ENCODE measurements at regions not wholly inside any gene's neighbourhood (a gene's known extent, or its start where the extent isn't known, plus 50 kb on each side); places are given as distances from the start of the nearest gene placed in this dataset.

DNA sequence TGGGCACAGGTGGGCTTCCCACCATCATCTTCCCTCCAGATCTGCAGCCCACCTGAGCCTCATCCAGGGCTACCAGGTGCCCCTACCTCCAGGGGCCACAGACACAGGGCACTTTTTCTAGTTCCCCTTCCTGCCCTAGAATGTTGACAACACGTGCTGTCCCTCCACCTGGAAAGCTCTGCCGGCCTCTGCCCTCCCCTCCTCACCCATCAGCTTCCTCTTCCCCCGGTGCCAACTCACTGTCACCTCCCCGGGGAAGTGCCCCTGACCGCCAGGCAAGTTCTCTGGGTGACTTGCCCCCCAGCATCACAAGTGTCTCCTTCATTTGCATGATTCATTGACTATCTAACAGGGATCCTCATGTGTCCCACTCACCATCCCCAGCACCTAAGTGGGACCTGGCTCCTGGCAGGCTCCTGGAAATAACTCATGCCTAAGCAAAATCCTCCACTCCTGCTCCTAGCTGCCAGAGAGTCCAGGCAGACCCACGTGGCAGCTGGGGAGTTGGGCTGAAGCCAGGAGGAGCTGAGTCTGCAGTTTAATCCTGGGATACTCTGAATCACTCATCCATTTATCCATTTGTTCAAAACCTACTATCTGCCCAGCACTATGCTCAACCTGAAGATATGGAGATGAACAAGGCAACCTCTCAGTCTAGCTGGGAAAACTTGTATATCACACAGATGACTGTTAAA, 304.4 kb downstream of the FOXL1 start:
- TF ChIP-seq, protein P1, sequence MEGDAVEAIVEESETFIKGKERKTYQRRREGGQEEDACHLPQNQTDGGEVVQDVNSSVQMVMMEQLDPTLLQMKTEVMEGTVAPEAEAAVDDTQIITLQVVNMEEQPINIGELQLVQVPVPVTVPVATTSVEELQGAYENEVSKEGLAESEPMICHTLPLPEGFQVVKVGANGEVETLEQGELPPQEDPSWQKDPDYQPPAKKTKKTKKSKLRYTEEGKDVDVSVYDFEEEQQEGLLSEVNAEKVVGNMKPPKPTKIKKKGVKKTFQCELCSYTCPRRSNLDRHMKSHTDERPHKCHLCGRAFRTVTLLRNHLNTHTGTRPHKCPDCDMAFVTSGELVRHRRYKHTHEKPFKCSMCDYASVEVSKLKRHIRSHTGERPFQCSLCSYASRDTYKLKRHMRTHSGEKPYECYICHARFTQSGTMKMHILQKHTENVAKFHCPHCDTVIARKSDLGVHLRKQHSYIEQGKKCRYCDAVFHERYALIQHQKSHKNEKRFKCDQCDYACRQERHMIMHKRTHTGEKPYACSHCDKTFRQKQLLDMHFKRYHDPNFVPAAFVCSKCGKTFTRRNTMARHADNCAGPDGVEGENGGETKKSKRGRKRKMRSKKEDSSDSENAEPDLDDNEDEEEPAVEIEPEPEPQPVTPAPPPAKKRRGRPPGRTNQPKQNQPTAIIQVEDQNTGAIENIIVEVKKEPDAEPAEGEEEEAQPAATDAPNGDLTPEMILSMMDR (IDR thresholded peaks at IDR 0.05) = no peak
- H3K9me3 Mint-ChIP-seq = no peaks in the 10 kb centered on the region
- ATAC-seq (ENCODE audit: low read depth) (no peak), DNase-seq (no peak)
- H3K27ac Mint-ChIP-seq = no peak overlapping the region
- no peaks in the 10 kb centered on the region for H3K36me3 Mint-ChIP-seq (ENCODE audit: low read depth)
- H3K4me1 Mint-ChIP-seq = no peaks in the 10 kb centered on the region
- no peak overlapping the region for H3K4me3 Mint-ChIP-seq
- ChIA-PET CTCF (no interaction called here), POLR2A (no interaction called here)
- peaks cover 32% of the 10 kb centered on the region for H3K27me3 Mint-ChIP-seq
- intact Hi-C loops (cut with micrococcal nuclease) = no loop called here

DNA sequence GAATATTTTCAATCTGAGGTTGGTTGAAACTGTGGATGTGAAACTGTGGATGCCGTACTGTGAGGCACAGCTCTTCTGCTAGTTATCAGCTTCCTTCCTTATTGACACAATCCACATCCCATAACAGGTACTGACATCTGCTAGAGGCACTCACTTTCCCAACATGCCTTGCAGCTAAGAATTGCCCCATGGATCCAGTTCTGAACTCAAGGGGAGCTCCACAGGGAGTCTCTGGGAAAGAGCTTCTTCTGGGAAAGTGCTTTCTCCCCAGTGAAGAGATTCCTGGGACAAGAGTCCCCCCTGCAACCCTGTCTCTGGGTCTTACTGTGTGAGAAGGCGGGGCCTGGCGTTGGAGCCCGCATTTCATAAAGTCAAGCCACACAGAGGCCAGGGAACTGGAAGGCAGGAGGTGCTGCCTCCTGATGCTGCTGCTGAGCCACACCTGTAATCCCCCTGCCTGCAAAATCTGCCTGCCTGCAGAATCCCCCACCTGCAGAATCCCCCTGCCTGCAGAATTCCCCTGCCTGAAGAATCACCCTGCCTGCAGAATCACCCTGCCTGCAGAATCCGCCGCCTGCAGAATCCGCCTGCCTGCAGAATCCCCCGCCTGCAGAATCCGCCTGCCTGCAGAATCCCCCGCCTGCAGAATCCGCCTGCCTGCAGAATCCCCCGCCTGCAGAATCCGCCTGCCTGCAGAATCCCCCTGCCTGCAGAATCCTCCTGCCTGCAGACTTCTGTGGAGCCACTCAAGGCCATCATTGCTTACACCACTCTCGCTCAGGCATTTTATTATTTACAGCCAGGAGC, 305.4 kb downstream of the FOXL1 start:
- Mint-ChIP-seq H3K27me3 (peaks cover 24% of the 10 kb centered on the region), H3K4me1 (no peaks in the 10 kb centered on the region), H3K9me3 (no peaks in the 10 kb centered on the region), H3K36me3 (ENCODE audit: low read depth) (no peaks in the 10 kb centered on the region), H3K4me3 (no peak overlapping the region), H3K27ac (no peak overlapping the region)
- TF ChIP-seq, protein P1 (IDR thresholded peaks at IDR 0.05) = no peak
- CTCF ChIA-PET = no interaction called here
- intact Hi-C loops (cut with micrococcal nuclease) = no loop called here
- no peak for ATAC-seq (ENCODE audit: low read depth)
- POLR2A ChIA-PET = no interaction called here
- DNase-seq = no peak

- peaks cover 20% of the 10 kb centered on the region for H3K27me3 Mint-ChIP-seq
- ChIA-PET POLR2A (no interaction called here), CTCF (no interaction called here)
- ATAC-seq (ENCODE audit: low read depth) (no peak), DNase-seq (no peak)
- TF ChIP-seq, protein P1 (IDR thresholded peaks at IDR 0.05) = no peak
- H3K36me3 Mint-ChIP-seq (ENCODE audit: low read depth) = no peaks in the 10 kb centered on the region
- intact Hi-C loops (cut with micrococcal nuclease) = no loop called here
- no peak overlapping the region for H3K4me3 Mint-ChIP-seq
- H3K27ac Mint-ChIP-seq = no peak overlapping the region
- no peaks in the 10 kb centered on the region for H3K4me1 Mint-ChIP-seq
- no peaks in the 10 kb centered on the region for H3K9me3 Mint-ChIP-seq
Measured at GRCh38 chr16:86884390-86884650, 306.0 kb downstream of the FOXL1 start.

- no peaks in the 10 kb centered on the region for H3K36me3 Mint-ChIP-seq (ENCODE audit: low read depth)
- no peaks in the 10 kb centered on the region for H3K4me1 Mint-ChIP-seq
- H3K4me3 Mint-ChIP-seq = no peak overlapping the region
- CTCF ChIA-PET = no interaction called here
- TF ChIP-seq, protein P1 (IDR thresholded peaks at IDR 0.05) = no peak
- intact Hi-C loops (cut with micrococcal nuclease) = no loop called here
- DNase-seq (no peak), ATAC-seq (ENCODE audit: low read depth) (no peak)
- H3K27ac Mint-ChIP-seq = no peak overlapping the region
- POLR2A ChIA-PET = no interaction called here
- no peaks in the 10 kb centered on the region for H3K9me3 Mint-ChIP-seq
- peaks cover 13% of the 10 kb centered on the region for H3K27me3 Mint-ChIP-seq
Measured at GRCh38 chr16:86885139-86885538, 306.8 kb downstream of the FOXL1 start.

DNA sequence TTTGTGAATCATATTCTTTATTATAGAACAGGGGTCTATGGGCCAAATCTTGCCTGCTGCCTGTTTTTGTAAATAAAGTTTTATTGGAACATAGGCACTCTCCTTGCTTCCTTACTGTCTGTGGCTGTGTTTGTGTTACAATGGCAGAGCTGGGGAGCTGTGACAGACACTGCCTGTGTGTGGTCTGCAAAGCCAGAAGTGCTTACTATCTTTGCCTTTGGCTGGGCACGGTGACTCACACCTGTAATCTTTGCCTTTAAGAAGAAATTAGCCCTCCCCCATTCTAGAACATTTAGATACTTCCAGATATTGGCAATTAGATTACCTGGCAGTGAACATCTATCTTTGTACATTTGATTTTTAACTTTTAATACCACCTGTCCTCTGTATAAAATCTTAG, 308.3 kb downstream of the FOXL1 start:
- ATAC-seq (ENCODE audit: low read depth) = no peak
- Mint-ChIP-seq H3K27me3 (peaks cover 8% of the 10 kb centered on the region), H3K9me3 (no peaks in the 10 kb centered on the region), H3K27ac (no peak overlapping the region), H3K4me3 (no peak overlapping the region), H3K4me1 (no peaks in the 10 kb centered on the region), H3K36me3 (ENCODE audit: low read depth) (no peaks in the 10 kb centered on the region)
- intact Hi-C loops (cut with micrococcal nuclease) = no loop called here
- TF ChIP-seq, protein P1 (IDR thresholded peaks at IDR 0.05) = no peak
- POLR2A ChIA-PET = no interaction called here
- DNase-seq = no peak
- CTCF ChIA-PET = no interaction called here

Data from activated B cell treated with CpG ODN at 0.5 μM for 24 hours (primary cell).